Midbrain (tissue), 1 donor: ENCODE measurements at regions not wholly inside any gene's neighbourhood (a gene's known extent, or its start where the extent isn't known, plus 50 kb on each side); places are given as distances from the start of the nearest gene placed in this dataset.
"Not testable (repeated sequence)": the region's sequence is repeated elsewhere in the genome, so short reads cannot be mapped to it uniquely, and the experiment has no call there.

Experiments used
- DNase-seq: peaks from one replicate; lab custom pipeline; 2025; lab: John Stamatoyannopoulos, UW

DNA sequence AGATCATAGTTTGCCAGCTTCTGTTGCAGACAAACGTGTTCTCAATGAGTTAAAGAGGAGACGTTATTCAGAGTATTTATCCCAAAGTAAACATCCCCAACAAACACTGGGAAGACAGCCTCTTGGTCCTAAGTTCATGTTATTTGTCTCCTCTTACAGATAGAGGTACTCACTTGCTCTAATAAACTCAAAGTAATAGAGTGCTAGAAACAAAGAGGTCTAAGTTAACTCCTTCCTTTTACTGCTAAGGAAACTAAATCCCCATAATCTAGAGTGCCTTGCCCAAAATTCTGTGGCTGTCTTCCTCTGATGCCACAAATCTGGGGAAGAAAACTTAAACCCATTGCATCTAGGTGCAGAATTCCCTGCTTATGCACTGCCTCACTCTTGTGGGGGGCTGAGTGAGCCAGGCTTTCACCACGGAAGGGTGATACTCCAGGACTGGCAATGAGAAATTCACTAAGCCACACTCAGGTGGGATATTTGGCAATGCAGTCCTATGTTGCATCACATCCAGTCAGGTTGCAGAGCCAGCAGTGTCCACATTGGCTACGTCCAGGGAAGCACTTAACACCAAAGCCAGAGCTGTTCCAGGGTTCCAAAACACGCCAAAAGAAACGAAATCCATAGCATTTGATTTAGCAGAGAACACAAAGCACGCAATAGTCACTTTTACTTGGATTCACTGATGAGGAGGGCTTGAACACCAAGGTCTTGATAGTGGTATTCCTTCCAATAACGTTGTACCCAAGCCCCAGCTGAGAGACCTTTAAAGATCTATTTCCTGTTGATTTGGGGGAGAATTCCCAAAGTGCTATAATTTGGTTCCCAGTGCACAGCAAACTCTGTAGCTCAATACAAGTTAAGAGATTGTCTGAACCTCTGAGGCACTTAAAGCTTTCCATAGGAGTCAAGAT, 81.0 kb upstream of the FOXQ1 start:
- no peak for DNase-seq

DNA sequence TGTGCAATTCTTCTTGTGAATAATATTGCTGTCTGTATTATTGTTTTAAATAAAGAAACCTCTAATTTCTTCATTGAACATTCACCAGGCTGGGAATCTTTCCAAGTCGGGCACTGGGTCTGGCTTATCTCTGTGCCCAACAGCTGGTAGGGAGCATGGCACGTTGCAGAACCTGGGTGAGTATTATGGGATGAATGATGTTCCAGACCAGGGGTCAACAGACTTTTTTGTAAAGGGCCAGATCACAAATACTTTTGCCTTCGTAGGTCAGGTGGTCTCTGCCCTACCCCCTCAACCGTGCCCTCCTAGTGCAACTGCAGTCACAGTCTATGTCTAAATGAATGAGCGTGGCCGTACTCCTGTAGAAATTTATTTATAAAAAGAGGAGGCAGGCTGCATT, 81.6 kb upstream of the FOXQ1 start:
- DNase-seq, result no peak

DNA sequence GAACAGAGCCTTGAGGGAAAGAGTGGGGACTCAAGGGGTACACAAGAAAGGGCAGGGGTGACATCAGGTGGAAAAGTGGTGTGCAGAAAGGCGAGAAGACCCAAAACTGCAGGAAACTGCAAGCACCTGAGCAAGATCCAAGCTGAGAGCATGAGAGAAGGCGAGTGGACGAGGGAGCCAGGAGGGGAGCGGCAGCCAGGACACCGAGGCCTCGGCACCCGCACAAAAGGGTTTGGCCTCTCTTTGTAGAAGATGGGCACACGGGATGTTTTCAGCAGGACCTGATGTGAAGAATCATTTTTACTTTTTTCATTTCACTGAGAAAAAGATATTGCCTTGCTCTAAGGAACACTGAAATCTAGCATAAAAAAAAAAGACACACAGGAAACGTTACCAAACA, 82.1 kb upstream of the FOXQ1 start:
- DNase-seq, result no peak

DNA sequence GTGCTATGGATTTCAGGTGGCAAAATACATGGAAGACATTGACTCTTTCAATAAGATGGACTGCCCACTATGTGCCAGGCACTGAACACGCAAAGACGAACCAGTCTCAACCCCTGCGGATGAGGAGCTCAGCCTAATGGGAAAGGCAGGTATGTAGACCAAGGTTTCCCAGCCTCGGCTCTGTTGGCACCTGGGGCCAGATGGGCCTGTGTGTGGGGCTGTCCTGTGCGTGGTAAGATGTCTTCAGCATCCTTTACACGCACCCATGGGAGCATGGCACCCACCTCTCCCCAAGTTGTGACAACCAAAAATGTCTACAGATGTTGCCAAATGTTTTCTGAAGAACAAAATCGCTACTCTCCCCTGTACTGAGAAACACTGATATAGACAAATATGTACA, 82.6 kb upstream of the FOXQ1 start:
- no peak for DNase-seq

DNA sequence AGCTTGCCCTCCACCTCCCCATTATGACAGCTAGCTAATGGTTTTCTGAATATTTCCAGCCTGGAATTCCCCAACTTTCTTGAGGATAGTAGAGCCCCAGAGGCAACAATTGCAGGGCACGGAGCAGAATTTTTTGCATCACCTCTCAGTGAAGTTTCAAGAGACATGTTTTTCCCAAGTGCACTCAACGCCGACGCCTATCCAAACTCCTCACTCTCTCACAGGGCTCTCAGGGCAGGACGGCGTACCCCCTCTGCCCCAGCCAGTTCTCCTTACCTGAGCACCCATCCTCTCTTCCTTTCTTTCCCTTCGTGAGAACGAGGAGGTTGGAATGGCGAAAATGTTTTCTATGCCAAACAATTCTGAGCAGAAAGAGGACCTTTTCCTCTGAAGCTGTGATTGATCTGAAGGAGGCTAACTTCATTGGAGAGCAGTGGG, 83.1 kb upstream of the FOXQ1 start:
- no peak for DNase-seq

DNA sequence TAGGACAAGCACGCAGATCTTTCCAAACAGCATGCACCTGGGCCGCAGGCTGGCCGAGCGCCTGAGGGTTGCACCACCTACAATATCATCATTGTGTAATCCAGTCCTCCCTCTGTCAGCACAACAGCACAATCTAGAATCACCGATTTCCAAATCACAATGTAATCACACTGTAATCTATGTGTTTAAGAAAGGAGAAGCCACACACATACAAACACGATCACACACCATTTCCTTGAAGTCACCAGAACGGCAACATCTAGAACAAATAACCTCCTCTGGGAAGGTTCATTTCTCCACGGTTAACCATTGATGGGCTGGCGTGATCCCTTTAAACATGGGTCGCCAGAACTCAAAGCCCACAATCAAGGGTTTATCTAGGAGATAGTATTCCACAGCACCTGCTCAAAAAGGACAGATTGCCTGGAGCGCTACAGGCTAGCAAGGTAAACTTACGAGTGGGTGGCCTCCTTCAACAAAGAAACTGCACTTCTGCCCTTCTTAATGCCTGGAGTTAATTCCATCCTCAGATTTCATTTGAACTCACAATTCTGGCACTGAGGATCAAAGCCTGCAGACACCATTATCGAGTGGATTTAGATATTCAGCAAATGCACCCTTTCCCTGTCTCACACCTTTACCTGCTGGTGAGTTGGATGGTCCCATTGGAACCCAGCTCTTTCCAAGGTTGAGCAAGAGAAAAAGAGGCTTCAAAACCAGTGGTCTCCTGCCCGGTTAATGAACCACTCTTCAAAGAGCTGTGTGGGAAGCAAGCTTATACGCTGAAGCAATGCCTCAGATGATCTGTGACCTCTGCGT, 83.8 kb upstream of the FOXQ1 start:
- no peak for DNase-seq

DNA sequence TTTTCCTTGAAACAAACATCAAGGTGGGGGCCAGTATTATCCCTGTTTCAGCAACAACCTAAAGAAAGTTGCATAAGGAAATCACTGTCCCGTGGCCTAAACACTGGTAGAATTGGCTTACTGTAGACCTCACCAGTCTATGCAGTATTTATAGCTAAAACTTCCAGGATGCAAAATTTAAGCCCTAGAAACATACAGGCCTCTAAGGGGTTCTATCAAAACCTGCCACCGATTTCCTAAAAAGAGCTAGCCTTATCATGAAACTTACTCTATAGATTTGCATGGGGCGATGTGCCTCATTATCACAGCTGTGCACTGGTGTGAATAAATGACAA, 84.3 kb upstream of the FOXQ1 start:
- DNase-seq, result no peak

DNA sequence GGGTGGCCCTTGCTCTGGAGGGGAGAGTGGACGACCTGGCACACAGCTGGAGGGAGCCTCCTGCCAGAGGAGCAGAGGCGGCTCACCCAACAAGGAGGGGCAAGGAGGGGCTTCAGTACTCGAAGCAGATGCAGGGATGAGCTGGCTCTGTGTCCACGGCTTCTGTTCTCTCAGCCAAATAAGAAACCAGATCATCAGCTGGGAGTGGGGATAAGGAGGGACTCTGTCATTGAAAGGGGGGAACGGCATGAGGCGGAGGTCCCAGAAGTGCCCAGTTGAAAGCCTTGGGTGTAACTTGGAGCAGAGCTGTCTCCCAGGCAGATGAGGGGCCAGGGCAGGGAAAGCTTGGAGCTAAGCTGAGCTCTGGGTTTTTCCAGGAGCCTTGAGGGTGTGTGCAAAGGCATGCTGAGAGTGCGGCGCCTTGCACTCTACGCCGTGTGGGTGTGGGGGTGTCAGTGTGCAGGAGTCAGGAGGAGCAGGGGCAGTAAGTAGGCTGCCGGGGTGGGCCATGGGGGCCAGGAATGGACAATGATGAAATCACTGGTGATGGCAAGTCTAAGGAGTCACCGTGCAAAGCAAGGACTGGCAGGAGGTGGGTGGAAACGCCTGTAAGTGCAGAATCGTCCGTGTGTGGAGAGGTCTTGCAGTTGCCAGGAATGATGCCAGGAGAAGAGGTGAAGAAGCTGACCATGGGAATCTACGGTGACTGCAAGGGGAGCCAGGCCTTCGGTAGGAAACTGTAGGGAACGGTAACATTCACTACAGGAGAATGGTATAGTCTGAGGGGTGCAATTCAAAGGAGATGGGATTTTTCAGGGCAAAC, 85.4 kb upstream of the FOXQ1 start:
- no peak for DNase-seq

DNA sequence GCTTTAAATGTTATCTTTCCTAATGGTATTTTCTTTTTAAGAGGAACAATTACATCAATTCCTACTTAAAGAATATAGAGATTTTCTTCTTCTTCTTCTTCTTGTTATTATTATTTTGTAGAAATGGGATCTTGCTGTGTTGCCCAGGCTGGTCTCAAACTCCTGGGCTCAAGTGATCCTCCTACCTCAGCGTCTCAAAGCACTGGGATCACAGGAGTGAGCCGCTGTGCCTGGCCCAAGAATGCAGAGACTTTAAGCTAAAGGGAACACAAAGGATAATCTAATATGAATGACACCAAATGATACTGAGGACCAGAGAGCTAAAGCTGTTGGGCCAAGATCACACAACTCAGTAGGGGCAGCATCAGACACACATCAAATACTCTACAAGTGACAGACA, 87.4 kb upstream of the FOXQ1 start:
- DNase-seq, result no peak

DNA sequence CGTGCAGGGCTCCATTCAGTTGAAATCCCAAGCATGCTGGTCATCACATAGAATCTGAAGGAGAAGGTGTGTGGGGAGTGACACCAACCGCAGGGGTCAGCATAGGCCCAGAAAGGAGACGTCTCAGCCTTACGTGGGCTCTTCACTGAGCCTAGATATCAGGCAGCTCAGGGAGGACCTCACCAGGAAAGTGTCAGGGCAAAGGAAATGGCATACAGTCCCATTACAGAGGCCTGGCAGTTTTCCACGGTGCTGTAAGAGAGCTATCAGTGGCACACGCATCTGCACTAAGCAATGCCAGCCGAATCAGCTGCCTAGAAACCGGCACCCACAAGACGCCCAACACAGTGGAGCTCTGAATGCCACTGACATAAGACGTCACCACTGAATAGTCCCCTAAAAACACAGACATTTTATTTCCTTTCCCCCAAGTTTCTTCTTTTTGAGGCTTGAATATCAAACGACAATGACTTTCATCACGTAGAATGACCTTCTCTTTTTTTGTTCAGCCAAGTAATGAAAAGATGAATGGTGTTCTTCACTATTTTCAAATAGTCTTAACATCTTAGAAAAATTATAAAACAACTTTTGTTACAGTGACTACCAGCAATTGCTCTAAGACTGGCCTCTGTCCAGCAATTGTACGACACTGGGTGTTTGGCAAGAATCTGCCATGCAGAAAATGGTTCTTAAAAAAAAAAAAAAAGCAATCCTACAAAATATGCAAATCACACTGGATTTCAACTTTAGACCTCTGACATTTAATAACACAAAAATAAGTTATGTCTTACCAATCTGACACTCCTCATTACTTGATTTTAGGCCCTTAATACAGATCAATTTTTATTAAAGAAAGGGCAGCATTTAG, 88.9 kb upstream of the FOXQ1 start:
- no peak for DNase-seq

DNA sequence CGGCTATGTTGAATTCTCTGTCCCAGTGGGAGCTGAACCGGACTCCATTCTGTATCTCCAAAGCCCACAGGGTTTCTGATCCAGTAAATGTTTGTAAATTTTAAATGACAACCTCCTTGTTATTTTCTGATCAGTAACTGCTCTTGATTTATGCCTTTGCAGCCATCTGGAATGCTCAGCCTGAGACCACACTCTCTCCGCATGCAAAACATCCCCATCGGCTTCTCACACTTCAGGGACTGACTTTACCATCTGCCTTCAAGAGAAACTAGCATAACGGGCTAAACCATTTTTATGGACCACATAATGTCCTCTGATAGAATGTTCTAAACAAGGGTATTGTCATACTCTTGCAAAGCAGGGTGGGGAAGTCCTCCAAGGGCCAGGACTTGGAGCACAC, 94.5 kb upstream of the FOXQ1 start:
- no peak for DNase-seq

DNA sequence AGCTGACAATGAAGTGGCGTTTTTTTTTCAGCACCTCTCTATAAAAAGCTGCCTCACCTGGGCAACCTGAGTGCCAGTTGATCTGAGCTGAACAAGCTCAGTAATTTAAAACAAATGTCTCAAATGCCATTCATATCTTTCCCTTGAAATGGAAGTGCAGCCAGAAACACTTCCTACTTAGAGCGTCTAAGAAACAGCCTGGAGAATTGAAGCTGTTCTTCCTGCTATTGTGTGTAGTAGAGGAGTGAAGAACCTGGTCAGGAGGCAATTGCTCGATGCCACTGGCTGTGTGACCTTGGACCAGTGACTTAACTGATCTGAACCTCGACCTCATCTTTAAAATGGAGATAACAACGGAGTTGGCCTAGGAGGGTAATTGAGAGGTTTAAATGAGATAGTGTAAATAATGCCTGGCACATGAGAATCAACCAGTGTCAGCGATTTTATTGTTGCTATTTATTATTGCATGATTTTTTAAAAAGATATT, 95.4 kb upstream of the FOXQ1 start:
- no peak for DNase-seq

DNA sequence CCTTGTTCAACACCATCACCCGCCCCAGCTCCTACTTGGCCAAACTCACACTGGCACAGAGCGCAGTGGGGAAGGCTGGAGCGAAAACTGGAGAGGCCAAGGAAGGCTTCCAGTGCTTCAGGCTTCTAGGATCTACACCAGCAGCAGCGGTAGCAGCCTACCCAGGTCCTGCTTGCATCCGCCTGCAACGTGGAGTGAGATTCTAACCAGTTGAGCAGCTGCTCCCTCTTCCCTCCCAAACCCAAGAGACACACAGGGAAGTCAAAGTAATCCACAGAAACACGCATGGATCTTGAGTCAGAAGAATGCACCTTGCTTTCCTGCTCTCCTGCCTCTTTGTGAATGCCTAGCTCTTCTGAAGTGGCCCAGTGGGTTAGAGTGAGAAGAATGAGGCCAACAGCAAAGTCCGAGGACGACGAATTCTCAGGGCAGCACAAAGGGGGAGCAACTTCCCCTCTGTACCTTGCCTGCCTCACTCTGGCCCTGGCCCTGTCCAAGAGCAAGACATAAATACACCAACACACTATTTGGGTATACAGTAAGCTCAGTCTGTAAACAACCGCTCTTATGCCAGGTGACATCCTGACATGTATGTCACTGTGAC, 95.9 kb upstream of the FOXQ1 start:
- DNase-seq, result no peak

DNA sequence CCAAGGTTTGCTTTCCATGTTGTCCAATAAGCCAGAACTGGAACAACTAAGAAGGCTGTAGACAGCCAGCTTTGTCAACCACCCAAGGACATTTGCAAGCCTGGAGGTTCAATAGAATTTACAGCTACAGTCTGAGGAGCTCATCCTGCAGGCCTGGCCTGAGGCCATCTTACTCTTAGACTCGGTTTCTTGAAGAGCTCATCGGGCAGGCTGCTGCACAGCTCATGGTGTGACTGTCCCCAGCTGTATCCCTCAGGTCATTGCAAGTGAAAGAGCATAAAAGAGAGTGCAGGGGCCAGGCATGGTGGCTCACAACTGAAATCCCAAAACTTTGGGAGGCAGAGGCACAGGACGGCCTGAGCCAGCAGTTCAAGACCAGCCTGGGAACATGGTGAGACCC, 96.9 kb upstream of the FOXQ1 start:
- DNase-seq, result no peak

DNA sequence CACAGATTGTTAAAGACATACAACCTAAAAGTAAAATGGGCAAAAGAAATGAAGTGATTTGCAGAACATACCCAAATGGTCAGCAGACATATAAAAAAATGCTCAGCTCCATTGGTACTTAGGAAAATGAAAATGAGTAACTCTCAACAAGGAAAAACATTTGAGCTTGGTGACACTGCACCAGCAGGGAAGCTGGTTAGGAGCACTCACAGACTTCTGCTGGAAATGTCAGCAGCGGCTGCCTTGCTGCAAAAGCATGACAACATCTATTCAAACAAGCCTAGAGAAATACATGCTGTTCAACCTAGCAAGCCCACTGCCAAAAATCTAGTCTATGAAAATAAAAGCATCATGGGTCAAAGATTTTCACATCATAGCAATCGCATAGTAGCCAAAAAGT, 99.0 kb upstream of the FOXQ1 start:
- DNase-seq, result no peak

DNA sequence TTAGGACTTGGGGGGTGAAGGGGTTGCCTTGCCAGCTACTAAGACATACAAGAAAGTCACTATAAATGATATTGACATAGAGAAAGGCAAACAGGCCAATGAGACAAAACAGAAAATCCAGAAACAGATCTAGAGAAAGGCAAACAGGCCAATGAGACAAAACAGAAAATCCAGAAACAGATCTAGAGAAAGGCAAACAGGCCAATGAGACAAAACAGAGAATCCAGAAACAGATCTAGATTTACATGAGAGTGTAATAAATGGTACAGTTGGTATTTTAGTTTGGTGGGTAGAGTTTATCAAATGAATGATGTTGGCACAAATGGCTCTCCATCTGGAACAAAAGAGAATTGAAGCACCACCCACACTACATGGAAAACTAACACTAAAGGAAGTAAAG, 99.8 kb upstream of the FOXQ1 start:
- not testable (repeated sequence) for DNase-seq

DNA sequence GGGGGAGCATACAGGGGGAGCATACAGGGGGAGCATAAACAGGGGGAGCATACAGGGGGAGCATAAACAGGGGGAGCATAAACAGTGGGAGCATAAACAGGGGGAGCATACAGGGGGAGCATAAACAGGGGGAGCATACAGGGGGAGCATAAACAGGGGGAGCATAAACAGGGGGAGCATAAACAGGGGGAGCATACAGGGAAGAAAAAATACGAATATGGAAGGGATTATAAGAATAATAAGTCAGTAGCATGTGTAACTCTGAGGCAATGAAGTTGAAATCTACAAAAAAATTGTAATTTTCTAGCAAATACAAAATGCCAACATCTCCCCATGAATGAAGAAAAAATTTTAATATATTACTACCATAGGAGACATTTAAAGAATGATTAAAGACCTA, 101.3 kb upstream of the FOXQ1 start:
- DNase-seq, result not testable (repeated sequence)

DNA sequence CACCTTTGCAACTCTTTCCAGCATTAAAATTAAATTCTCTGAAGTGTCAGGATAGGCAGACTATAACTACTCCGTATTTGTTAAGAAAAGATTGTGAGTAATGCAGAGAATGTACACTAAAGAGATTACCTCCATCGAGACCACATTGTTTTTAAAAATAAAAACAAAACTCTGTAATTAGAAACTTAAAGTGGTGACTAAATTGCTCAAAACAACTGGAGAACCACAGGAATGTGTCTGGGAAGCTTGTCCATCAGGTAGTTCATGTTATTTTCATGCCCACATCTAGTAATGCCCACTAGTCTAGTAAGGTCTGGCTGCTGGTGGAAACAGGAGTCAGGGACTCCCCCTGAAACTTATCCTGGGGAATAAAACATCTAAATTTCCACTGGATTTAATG, 103.0 kb upstream of the FOXQ1 start:
- DNase-seq, result no peak

DNA sequence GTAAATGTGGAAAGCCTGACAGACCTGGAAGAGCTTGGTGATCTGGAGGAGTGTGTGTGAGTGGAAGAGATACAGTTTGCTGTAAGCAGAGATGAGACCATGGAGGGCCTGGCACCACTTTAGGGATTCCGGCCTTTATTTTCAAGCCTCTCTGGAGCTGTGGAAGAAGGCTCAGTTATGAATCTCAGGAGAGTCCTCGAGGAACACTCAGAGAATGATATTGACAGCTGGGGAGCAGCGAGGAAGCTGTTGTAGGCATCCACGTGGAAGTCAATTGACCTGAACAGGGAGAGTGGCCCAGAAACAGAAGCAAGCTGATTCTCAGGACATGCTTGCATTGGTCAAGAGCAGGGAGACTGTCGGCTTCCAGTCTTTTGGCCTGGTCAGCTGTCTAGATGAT, 108.4 kb upstream of the FOXQ1 start:
- no peak for DNase-seq

DNA sequence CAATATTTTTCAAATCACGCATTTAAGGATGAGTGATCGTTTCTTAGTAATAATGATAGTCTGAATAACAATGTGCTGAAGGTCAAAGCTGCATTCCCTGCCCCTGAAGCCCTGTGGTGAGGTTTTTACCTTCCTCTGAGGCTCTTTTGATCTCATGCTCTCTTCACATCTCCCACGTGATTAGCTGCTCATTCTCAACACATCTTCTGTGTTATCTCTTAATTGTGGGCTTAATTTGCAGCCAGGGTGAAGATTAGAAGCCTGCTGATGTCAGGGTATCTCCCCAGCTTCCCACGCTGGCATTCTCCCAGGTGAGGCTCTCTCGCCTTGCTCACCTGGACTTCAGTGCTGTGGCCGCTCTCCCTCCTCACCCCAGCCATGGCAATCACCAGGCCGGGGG, 109.7 kb upstream of the FOXQ1 start:
- DNase-seq, result no peak
